MM.1S (cell line): ENCODE measurements at regions not wholly inside any gene's neighbourhood (a gene's known extent, or its start where the extent isn't known, plus 50 kb on each side); places are given as distances from the start of the nearest gene placed in this dataset.

ENCODE experiments used
- DNase-seq: peaks from one replicate; pipeline ENCODE4 v3.0.0-alpha.2; 2015
- H2AFZ ChIP-seq: fragments of 300-600 bp; sonication (generic); 2 replicates; pipeline ENCODE4 v1.6.0; 2016; ENCODE audit warnings: antibody characterized with exemption, low read length
- H3F3A ChIP-seq: fragments of 300-600 bp; sonication (generic); 2 replicates; pipeline ENCODE4 v1.6.1; 2016; ENCODE audit warnings: mild to moderate bottlenecking, antibody characterized with exemption, low read length, moderate library complexity, mixed read lengths; ENCODE audit not compliant: insufficient read depth
- H3K27ac ChIP-seq: fragments of 300-600 bp; sonication (generic); 2 replicates; pipeline ENCODE4 v1.5.1; 2016; ENCODE audit warnings: mild to moderate bottlenecking, low read length
- H3K27me3 ChIP-seq: fragments of 300-600 bp; sonication (generic); replicated peaks from 2 replicates; pipeline ENCODE4 v1.6.0; 2016; ENCODE audit warnings: low read length; ENCODE audit not compliant: insufficient read depth
- H3K36me3 ChIP-seq: fragments of 300-600 bp; sonication (generic); replicated peaks from 2 replicates; pipeline ENCODE4 v1.6.1; 2016; ENCODE audit warnings: mild to moderate bottlenecking, low read length, mixed read lengths; ENCODE audit not compliant: insufficient read depth
- H3K4me1 ChIP-seq: fragments of 300-600 bp; sonication (generic); 2 replicates; pipeline ENCODE4 v1.6.1; 2016; ENCODE audit warnings: low read length, mixed read lengths
- H3K4me2 ChIP-seq: fragments of 300-600 bp; sonication (generic); 2 replicates; pipeline ENCODE4 v1.6.0; 2016; ENCODE audit warnings: low read depth, low read length
- H3K4me3 ChIP-seq: fragments of 300-600 bp; sonication (generic); 2 replicates; pipeline ENCODE4 v1.5.1; 2016; ENCODE audit warnings: low read length, mixed read lengths
- H3K79me2 ChIP-seq: fragments of 300-600 bp; sonication (generic); 2 replicates; pipeline ENCODE4 v1.6.1; 2016; ENCODE audit warnings: mixed run types, low read length, mixed read lengths
- H3K9ac ChIP-seq: fragments of 300-600 bp; sonication (generic); 2 replicates; pipeline ENCODE4 v1.6.1; 2016; ENCODE audit warnings: low read length, mixed read lengths
- H3K9me2 ChIP-seq: fragments of 300-600 bp; sonication (generic); replicated peaks from 2 replicates; pipeline ENCODE4 v1.6.1; 2016; ENCODE audit warnings: mild to moderate bottlenecking, low read length, mixed read lengths; ENCODE audit not compliant: insufficient read depth
- H3K9me3 ChIP-seq: fragments of 300-600 bp; sonication (generic); replicated peaks from 2 replicates; pipeline ENCODE4 v1.6.1; 2016; ENCODE audit warnings: mild to moderate bottlenecking, low read length, mixed read lengths; ENCODE audit not compliant: insufficient read depth
- H4K20me1 ChIP-seq: fragments of 300-600 bp; sonication (generic); 2 replicates; pipeline ENCODE4 v1.6.1; 2016; ENCODE audit warnings: mild to moderate bottlenecking, low read length, moderate library complexity, mixed read lengths; ENCODE audit not compliant: insufficient read depth
- CTCF ChIP-seq: fragments of 300-600 bp; sonication (generic); IDR thresholded peaks from 2 replicates; pipeline ENCODE4 v1.5.1; 2016; ENCODE audit warnings: antibody characterized with exemption, low read length, mixed read lengths
- EZH2 ChIP-seq: fragments of 300-600 bp; sonication (generic); optimal IDR thresholded peaks from 2 replicates; pipeline ENCODE3; 2017; ENCODE audit warnings: low read depth, mild to moderate bottlenecking, antibody characterized with exemption, low read length, mixed read lengths
- EZH2phosphoT487 ChIP-seq: fragments of 300-600 bp; sonication (generic); IDR thresholded peaks from 2 replicates; pipeline ENCODE4 v1.6.1; 2018; ENCODE audit warnings: antibody characterized with exemption, low read length

DNA sequence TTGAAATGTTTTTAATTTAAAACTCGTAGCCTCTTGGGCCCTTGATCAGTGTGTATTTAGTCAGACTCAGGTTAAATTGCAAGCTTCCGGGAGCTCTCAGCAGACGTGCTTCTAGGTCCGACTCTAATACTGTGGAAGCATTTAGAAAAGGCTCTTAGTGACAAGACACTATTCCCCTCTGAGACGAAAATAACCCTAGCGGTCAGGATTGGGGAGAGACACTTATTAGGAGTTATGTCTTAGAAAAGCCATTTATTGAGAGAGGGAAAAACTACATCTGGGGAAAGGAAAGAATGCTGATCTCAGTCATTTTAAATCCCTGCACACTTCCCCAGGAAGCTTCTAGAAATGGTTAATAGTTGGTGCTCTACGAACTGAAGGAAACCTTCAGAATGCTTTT, 110.5 kb upstream of the NCK2 start:
- H3K9me3 ChIP-seq, result no peaks in the 10 kb centered on the region
- H3K36me3 ChIP-seq, result no peaks in the 10 kb centered on the region
- no peak for DNase-seq
- H3K79me2 ChIP-seq, result no peaks in the 10 kb centered on the region
- no peak overlapping the region for H3K27ac ChIP-seq
- no peak overlapping the region for H2AFZ ChIP-seq
- no peak overlapping the region for H3K4me3 ChIP-seq
- H4K20me1 ChIP-seq, result no peaks in the 10 kb centered on the region
- TF ChIP-seq CTCF (no peak), EZH2phosphoT487 (no peak), EZH2 (no peak)
- H3K9ac ChIP-seq, result no peak overlapping the region
- H3F3A ChIP-seq, result no peaks in the 10 kb centered on the region
- no peaks in the 10 kb centered on the region for H3K9me2 ChIP-seq
- no peaks in the 10 kb centered on the region for H3K27me3 ChIP-seq
- H3K4me1 ChIP-seq, result no peaks in the 10 kb centered on the region
- no peak overlapping the region for H3K4me2 ChIP-seq

DNA sequence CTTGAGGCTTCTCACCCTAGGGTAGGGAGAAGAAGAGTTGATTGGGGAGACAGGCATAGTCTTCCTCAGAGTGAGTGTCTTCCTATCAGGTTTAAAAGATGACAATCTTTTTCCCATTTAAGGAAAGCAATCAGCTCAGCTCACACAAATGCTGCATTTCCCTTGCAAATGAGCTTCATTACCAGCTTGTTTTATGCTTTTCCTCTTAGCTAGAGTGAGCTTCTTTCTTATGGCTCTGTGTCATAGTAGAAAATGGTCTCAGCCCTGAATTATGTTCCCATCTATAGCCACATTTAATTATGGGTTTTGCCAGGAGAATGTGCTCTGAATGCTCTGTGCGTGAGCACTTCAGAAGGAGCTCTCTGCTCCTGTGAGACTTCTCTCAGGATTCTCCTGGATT, 112.8 kb upstream of the NCK2 start:
- no peaks in the 10 kb centered on the region for H4K20me1 ChIP-seq
- H3K9me2 ChIP-seq, result no peaks in the 10 kb centered on the region
- H3K4me3 ChIP-seq, result no peak overlapping the region
- no peaks in the 10 kb centered on the region for H3K36me3 ChIP-seq
- TF ChIP-seq EZH2phosphoT487 (no peak), EZH2 (no peak), CTCF (no peak)
- H3K9ac ChIP-seq, result no peak overlapping the region
- no peak overlapping the region for H3K4me2 ChIP-seq
- no peaks in the 10 kb centered on the region for H3F3A ChIP-seq
- no peaks in the 10 kb centered on the region for H3K4me1 ChIP-seq
- H3K9me3 ChIP-seq, result no peaks in the 10 kb centered on the region
- no peaks in the 10 kb centered on the region for H3K79me2 ChIP-seq
- no peaks in the 10 kb centered on the region for H3K27me3 ChIP-seq
- no peak overlapping the region for H3K27ac ChIP-seq
- no peak overlapping the region for H2AFZ ChIP-seq
- DNase-seq, result no peak

DNA sequence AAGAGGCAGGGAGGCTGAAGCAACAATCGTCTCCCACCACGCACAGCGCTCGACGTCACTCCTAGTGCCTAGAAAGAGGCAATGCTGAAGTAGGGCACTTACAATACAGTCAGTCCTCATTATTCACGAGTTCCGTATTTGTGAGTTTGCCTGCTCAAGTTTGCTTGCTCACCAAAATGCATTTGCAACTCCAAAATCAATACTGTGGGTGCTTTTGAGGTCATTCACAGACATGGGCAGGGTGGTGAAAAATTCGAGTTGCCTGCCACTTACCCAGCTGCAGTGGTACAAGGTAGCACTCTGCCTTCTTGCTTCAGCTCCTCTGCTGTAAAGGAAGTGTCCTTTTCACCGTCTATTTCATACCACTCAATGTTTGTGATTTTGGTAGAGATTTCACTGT, 113.7 kb upstream of the NCK2 start:
- DNase-seq, result no peak
- H2AFZ ChIP-seq, result no peak overlapping the region
- no peaks in the 10 kb centered on the region for H3K36me3 ChIP-seq
- no peaks in the 10 kb centered on the region for H3K79me2 ChIP-seq
- no peaks in the 10 kb centered on the region for H3K9me3 ChIP-seq
- H3F3A ChIP-seq, result no peaks in the 10 kb centered on the region
- H3K27me3 ChIP-seq, result no peaks in the 10 kb centered on the region
- no peaks in the 10 kb centered on the region for H4K20me1 ChIP-seq
- no peak overlapping the region for H3K4me2 ChIP-seq
- no peak for TF ChIP-seq CTCF
- no peak for TF ChIP-seq EZH2
- no peak for TF ChIP-seq EZH2phosphoT487
- H3K9ac ChIP-seq, result no peak overlapping the region
- no peak overlapping the region for H3K27ac ChIP-seq
- no peak overlapping the region for H3K4me3 ChIP-seq
- no peaks in the 10 kb centered on the region for H3K9me2 ChIP-seq
- no peaks in the 10 kb centered on the region for H3K4me1 ChIP-seq

DNA sequence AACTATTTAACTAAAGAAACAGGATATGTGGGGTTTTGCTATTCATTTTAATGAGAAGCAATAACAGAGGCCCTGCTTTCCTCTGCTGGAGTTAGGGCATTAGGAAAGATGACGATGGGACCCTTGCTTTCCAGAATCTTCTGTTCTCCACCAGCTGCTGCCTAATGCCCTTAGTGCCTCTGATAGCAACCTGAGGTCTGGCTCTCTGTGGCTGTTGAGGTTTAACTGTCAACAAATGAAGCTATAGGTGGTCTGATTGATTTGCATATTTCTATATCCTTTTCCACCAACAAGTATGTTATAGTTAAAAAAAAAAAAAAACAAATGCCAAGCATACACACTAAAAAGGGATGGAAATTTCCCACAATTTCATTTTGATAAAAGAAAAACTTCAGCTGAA, 115.1 kb upstream of the NCK2 start:
- no peaks in the 10 kb centered on the region for H3K27me3 ChIP-seq
- no peak overlapping the region for H2AFZ ChIP-seq
- no peak overlapping the region for H3K4me2 ChIP-seq
- TF ChIP-seq CTCF (no peak), EZH2phosphoT487 (no peak)
- no peaks in the 10 kb centered on the region for H3F3A ChIP-seq
- no peaks in the 10 kb centered on the region for H3K9me2 ChIP-seq
- H3K79me2 ChIP-seq, result no peaks in the 10 kb centered on the region
- H3K9ac ChIP-seq, result no peak overlapping the region
- H3K4me1 ChIP-seq, result no peaks in the 10 kb centered on the region
- H3K9me3 ChIP-seq, result no peaks in the 10 kb centered on the region
- no peak overlapping the region for H3K27ac ChIP-seq
- no peaks in the 10 kb centered on the region for H4K20me1 ChIP-seq
- no peaks in the 10 kb centered on the region for H3K36me3 ChIP-seq
- H3K4me3 ChIP-seq, result no peak overlapping the region
- no peak for DNase-seq
